Right kidney (tissue), 1 donor: ENCODE measurements at regions not wholly inside any gene's neighbourhood (a gene's known extent, or its start where the extent isn't known, plus 50 kb on each side); places are given as distances from the start of the nearest gene placed in this dataset.
"Not testable (repeated sequence)": the region's sequence is repeated elsewhere in the genome, so short reads cannot be mapped to it uniquely, and the experiment has no call there.

Experiments
- DNase-seq: peaks from one replicate; pipeline ENCODE4 v3.0.0-alpha.2; 2016

DNA sequence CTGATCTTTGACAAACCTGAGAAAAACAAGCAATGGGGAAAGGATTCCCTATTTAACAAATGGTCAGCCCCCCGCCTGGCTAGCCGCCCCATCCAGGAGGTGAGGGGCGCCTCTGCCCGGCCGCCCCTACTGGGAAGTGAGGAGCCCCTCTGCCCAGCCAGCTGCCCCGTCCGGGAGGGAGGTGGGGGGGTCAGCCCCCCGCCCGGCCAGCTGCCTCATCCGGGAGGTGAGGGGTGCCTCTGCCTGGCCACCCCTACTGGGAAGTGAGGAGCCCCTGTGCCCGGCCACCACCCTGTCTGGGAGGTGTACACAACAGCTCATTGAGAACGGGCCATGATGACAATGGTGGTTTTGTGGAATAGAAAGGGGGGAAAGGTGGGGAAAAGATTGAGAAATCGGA, 717.1 kb downstream of the COL12A1 start:
- not testable (repeated sequence) for DNase-seq

DNA sequence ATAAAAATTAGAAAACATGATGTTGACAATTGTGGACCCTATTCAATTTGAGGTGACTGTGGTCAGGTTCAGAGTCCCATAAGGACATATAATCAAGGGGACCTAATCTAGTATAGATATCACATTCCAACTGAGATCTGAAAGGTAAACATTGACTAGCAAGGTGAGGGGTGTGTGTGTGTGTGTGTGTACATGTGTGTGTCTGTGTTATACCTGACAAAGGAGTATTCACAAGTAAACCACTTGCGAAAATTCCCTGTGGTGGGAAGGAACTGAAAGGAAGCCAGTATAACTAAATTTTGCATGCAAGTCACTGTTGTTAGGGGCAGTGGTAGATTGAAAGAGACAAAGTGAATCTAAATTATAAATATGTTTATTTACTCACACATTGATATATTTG, 723.7 kb downstream of the COL12A1 start:
- no peak for DNase-seq

DNA sequence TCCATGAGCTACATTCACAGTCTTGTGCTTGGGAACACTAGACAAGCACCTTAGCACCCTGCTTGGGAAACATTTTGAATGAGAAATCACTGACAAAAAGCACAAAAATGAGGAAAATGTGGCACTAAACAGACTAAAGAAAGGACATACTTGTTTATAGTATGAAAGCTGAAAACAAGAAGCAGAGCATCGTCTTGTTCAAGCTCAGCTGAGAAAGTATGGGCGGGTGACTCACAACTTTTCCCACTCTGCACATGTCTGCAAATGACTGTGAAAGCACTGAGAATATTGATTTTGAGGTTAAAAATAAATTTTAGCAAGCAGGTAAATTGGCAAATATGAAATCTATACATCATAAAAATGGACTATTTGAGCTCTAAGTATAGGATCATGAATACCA, 725.3 kb downstream of the COL12A1 start:
- DNase-seq, result no peak

DNA sequence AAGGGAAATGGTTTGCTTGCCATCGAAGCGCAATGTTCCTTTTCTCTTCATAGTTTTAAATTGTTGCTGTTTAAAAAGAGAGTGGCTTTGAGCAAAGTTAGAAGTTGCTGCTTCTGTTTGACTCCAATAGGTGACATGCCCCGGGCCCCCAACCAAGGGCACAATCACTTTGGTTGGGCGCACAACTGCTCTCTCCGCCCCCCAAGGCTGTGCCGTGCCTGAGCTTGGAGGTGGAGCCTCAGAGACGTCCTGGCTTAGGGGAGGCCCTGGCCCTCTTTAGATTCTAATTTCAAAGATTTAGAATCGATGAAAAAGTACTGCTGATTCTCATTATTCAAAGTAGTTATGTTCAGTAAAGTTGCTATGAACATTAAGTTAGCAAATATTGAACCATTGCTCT, 725.9 kb downstream of the COL12A1 start:
- DNase-seq, result no peak

DNA sequence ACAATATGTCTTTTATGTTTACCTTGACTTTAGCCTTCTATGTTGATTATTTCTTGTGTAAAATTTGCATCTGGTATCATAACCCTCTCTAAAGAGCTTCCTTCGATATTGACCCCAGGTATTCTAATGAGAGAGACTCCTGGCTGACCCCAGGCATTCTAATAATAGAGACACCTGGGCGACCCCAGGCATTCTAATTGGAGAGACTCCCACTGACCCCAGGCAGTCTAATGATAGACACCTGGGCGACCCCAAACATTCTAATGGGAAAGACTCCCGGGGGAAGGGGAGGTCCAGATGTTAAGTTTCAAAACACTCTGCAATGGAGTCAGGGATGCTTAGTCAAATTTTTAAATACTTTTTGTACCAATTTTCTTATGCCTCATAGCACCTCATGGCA, 726.4 kb downstream of the COL12A1 start:
- DNase-seq, result no peak

DNA sequence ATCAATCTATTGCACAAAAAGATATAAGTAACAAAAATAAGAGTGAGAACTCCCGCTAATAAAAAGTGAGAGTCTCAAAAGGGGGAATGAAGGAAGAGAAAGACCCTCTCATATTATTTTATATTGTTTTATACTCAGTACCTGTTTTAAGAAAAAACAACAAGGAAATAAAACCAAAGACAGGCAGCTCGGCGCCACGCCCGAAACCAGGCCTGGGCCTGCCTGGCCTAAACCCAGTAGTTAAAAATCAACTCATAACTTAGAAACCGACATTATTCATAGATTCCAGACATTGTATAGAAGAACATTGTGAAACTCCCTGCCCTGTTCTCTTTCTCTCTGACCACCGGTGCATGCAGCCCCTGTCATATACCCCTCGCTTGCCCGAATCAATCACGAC, 731.8 kb downstream of the COL12A1 start:
- not testable (repeated sequence) for DNase-seq

DNA sequence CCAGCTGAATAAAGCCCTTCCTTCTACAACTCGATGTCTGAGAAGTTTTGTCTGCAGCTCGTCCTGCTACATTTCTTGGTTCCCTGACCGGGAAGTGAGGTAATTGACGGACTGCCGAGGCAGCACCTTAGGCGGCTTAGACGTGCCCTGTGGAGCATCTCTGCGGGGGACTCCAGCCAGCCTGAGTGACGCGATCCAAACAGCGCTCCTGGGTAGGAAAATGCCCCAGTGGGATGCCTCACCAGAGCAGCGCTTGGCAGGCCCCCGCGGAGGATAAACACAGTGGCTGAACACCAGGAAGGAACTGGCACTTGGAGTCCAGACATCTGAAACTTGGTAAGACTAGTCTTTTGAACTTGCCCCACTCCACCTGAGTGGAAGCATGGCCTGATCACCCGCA, 737.3 kb downstream of the COL12A1 start:
- DNase-seq, result not testable (repeated sequence)

DNA sequence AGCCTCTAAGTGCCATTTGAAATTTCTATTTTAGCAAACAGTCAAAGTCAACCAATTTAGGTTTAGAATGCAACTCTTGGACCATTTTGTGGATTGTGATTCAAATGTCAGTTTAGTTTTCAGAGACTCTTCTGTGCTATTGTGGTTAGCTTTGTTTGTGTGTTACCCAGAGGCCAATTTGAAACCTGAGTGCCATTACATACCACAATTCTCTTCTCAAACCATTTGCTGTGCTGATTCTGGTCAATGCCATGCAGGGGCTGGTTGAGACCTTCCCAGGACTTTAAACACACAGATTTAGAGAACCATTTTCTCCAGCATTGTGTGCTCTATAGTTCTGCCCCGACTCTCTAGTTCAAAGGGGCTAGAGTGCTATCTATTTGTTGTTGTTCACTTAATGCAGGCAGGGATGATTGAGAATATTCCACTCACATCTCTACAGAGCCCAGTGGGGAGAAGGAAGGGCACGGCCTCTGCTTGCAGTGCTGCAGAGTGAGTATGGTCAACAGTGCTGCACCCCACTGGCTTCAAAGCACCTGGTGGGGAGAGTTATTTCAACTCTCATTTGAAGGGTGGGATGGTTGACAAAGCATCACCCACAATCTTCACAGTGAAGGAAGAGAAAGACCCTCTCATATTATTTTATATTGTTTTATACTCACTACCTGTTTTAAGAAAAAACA, 738.2 kb downstream of the COL12A1 start:
- no peak for DNase-seq

DNA sequence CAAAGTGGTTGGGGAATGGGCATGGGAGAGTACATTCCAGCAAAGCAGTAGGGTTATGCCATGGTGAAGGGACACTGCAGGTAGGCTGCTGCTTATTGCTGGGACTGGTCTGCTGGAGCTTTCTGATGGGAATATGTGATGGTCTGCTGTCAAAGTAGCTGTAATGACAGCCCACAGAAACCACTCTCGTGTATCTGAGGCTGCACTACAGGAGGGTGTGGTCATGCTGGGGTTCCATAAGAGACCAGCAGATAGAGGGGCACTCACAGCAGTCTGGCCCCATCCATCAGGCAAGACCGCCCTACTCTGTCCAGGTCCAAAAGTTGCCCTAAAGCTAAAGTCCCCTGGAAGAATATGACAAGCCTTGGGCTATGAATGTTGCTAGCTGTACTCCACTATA, 739.3 kb downstream of the COL12A1 start:
- no peak for DNase-seq

DNA sequence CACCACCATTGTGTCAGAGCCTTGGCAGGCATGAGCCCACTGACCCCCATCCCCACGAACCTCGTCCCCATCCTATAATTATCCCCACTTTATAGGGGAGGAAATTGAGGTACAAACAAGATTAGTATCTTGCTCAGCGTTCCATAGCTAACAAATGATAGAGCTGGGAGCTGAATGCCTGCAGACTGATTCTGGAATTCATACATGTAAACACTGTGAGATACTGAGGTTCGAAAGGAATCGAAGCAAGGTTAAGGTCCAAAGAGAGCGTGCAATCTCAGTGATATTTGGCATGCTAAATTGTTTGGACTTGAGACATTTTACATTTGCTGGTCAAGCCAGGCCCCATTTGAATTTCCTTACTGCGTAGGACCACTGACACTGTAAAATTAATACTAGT, 746.6 kb downstream of the COL12A1 start:
- DNase-seq, result no peak

DNA sequence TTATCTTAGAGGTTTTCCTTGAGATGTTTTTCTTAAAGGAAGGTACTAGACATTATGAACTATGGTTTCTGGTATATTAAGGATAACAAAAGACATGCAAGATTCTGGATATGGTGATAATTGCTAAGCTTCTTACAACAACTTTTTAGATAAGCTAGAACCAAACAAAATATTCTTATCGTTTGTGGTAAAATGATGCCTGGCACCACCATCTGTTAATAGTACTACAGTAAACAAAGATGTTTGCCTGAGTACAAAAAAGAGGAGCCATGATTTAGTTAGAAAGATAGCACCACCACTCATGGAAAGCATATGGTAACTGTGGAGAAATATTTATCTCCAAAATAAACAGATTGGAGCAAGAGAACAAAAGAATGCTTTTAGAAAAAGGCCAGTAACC, 747.3 kb downstream of the COL12A1 start:
- DNase-seq, result no peak

DNA sequence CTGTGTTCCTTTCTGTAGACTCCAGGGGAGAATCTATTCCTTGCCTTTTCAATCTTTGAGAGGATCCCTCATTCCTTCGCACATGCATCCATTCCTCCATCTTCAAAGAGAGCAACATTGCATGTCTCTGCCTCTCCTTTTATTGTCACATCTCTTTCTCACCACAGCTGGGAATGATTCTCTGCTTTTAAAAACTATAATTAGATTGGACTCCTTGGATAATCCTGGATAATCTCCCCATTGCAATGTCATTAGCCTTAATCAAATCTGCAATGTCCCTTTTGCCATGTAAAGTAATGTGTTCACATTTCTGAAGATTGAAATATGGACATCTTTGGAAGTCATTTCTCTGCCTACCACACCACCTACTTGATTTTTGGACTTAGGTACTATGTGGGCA, 750.1 kb downstream of the COL12A1 start:
- no peak for DNase-seq

DNA sequence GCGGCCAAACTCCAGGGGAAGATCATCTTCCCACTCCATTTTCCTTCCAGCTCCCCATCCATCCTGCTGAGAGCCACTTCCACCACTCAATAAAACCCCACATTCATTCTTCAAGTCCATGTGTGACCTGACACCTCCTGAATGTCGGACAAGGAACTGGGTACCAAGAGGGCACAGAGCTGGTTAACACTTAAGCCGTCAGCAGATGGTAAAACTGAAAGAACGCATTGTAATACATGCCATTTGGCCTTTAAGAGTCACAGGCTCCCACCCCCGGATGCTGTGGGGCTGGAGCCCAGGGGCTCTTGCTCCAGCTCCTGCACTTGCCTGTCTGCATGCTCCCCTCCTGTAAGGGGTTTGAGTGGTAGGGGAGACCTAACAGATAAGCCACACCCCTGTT, 753.9 kb downstream of the COL12A1 start:
- DNase-seq, result no peak

DNA sequence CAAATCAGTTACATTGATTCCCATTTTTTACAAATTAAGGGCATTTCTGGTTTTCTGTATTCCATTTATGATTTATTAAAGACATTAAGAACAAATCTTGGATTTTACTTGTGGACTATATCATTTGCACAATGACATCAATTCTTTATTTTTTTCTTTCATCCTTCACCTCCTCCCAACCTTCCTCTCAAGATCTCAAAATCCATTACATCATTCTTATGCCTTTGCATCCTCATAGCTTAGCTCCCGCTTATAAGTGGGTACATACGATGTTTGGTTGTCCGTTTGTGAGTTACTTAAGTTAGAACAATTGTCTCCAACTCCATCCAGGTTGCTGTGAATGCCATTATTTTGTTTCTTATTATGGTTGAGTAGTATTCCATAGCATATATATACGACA, 752.8 kb downstream of the CD109 start:
- DNase-seq, result no peak

DNA sequence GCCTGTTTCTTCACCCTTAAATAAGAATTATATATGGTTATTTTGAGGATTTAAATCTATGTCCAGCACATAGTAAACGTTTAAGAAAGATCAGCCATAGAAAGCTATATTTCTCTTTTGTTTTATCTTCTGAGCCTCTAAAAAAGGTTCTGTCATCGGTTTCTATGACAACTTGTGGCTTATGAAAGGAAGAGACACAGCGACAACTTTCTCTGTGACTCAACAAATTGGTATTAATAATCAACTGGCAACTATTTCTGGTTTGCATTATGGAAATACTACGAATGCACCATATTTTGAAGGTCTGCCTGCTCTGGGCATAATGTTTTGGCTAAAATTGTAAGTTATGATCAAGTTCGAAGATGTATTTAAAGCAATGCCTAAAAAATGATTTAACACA, 751.0 kb downstream of the CD109 start:
- no peak for DNase-seq

DNA sequence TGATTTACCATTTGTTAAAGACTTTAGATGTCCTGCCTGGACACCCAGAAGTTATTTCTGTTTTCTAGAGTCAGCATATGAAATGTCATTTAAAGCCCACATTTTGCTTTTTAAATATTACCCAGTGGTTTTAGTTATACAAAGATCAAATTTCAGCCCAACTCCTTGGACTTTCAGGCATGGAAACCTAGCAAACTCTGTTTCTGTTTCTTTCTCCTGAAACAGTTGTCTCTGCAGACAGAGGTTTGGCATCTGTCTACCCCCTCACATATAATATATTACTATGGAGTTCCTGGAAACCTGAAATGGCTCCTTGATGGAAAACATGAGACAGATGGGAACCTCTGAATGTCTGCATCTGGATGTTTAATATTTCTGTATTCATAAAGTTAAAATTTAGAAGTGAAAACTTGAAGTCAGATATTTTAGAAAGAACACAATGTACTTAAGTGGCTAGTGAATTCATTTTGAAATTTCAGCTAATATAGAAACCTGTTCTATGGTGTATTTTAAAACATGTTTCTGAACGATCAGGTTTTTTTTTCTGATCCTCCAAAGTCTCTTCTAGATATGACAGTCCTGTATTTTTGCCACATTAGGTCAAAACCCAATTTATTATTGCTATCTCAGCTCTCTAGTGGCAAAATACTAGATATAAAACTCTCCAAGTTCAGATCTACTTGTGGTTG, 743.3 kb downstream of the CD109 start:
- DNase-seq, result no peak

DNA sequence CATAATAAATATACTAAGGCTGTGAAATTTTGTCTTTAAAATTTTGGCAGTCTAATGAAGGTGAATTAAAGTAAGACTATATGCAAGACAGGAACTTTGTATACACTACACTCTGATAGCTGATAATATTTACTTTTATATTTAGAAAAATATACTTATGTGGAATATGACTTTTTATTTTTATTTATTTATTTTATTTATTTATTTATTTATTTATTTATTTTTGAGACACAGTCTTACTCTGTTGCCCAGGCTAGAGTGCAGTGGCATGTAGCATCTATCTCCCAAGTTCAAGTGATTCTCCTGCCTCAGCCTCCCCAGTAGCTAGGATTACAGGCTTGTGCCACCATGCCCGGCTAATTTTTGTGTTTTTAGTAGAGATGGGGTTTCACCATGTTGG, 742.4 kb downstream of the CD109 start:
- DNase-seq, result not testable (repeated sequence)

DNA sequence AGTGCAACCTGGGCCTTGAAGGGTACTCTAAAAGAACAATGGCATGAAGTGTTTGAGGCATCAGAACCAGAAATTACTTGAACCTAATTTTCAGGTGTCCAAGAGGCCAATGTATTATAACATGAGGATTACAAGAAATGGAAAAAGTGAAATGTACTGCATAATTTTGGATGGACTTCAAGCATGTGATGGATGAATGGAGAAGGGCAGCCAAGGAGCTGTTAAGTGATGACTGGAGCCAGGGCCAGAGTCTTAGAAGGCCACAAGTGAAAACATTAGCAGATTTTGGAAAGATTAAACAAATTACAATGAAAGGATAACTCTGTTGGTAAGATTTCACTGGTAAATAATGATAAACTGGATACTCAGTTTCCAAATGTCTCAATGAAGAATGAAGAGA, 738.2 kb downstream of the CD109 start:
- no peak for DNase-seq

DNA sequence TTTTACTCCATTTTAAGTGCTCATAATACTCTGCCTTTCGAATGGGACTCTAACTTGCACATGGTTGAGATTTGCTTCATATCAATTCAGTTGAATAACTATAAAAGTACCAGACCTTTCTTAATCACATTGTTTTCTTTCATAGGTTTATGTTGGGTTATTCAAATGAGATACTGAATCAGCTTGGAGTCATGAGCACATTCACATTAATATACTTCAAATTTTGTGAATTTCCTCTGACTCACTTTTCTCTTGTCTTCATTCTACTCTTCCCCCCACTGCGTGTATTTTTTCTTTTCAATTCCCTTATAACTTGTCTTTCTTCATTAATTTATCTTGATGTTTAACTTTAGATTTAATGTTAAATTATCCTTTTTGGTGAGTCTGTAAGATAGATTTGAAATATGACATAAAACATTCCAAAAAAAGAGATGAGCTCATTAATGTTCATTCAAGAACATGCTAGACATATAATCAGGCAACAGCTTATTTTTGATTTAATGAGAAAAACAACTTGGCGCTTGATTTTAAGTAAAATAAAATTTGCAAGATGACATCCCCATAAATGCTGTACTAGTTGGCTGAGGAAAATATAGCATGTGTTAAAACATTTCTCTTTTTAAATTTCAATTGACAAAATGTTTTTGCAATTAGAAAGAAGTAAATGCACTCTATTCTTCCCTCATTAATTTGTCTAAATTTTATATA, 736.0 kb downstream of the CD109 start:
- no peak for DNase-seq

DNA sequence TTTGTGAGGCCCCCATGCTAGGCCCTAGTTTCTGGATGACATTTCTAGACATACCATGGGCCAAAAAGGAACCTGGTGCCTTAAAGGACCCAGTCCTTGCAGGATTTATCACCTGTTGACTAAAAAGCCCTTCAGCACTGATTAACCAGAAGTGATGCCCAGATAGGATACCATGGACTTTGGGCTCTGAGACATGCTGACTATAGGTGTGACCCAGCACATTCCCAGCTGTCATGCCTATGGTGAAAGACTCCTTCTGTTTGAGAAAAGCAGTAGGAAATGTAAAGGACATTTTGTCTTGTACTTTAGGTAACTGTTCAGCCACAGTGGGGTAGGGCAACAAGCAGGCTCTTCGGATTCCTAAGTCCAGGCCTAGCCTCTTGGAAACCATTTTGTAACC, 724.2 kb downstream of the CD109 start:
- no peak for DNase-seq

DNA sequence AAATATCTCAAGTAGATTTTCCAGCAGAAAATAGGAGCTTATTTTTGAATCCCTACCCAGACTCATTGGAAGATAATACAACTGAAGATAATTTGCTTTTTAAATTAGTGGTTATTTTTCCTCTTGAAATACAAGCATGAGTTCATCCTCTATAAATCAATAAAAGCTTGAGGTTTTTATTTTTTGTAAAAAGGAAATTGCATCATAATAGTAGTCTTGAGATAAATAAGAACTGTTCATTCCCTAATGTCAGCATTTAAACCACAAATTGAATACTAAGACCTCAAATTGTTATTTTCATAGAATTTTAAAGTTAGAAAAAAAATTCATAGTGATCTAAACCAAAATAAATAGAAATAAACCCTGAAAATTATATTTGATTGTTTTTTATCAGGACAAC, 719.1 kb downstream of the CD109 start:
- DNase-seq, result no peak

DNA sequence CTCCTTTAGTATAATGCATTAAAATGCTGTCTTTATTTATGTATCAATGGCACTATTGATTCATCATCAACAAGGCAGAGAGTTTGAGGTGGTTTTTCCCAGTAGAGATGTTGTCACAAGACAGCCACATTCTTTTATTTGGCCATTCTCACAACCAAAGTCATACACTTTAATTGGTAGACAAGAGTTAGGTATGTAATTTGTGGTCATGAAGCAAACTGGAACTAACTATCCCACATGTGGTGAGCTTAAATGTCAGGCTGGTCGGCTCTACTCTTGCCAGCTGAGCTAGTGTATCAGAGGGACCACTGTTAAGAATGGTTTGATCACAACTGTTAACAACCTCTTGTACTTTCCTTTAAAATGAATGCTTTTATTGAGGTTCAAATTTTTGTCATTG, 714.6 kb downstream of the CD109 start:
- DNase-seq, result no peak

DNA sequence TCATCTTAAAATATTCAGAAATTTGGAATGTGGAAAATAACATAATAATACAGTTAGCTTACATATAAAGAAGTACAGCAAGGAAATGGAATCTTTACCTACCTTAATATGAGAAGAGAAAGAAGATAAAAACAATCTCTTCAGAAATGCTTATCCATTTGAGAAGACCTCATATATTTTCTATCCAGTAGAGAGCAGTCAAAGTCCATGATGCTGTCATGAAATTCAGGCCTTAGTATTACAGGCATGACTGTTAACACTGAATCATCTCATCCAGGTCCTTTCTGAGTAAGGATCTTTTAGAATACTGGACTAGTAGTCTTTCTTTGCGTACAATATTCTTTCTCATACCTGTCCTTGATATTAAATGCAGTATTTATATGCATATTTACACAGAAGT, 713.4 kb downstream of the CD109 start:
- no peak for DNase-seq

DNA sequence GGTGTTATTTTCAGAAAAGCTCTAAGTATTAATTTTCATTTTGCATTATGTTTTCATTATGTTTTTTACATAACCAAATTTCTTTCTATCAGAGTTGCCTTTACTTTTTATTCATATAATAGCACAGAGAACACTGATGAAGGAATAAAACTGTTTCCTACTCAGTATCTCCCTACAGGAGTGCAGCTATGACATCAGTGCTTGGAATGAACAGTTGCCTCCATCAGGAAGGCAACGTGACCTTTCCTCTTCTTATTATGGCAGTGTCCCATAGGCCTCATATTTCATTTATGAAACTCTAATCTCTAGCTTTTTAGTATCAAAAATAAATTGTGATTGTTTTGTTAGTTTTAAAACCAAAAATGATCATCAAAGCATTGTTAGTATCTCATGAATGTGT, 712.8 kb downstream of the CD109 start:
- DNase-seq, result no peak
